Retinal pigment epithelial cell (primary cell): ENCODE measurements at regions not wholly inside any gene's neighbourhood (a gene's known extent, or its start where the extent isn't known, plus 50 kb on each side); places are given as distances from the start of the nearest gene placed in this dataset.

Experiments
- DNase-seq: peaks from one replicate; pipeline ENCODE4 v3.0.0-alpha.2; 2010; ENCODE audit warnings: low read depth
- H3K4me3 ChIP-seq: 2 replicates; pipeline ENCODE4 v1.5.1; 2011; ENCODE audit warnings: mild to moderate bottlenecking, low read length, control low read depth, moderate library complexity
- TF ChIP-seq, protein P1 (sequence below): conservative IDR thresholded peaks from 2 replicates; pipeline ENCODE4 v1.5.1; 2011; ENCODE audit warnings: low read depth, low read length, control low read depth, inconsistent platforms

DNA sequence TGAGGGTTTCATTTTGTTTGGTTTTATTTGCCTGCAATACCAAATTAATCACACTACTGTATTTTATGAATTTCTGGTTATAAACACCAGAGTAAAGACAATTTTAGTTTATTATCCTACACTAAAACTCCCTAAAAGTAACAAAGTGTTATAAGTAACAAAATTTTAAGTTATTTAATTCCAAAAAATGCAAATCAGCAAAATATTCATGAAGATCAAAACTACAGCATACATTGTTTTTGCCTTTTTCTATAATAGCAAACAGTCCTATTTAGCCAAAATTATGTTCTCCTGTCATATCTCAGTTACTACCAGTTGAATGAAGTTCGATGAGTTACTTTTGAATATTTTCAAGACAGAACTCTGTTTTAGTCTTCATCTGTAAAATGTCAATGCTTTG is 132.7 kb upstream of the CYLC2 start:
- TF ChIP-seq, protein P1, sequence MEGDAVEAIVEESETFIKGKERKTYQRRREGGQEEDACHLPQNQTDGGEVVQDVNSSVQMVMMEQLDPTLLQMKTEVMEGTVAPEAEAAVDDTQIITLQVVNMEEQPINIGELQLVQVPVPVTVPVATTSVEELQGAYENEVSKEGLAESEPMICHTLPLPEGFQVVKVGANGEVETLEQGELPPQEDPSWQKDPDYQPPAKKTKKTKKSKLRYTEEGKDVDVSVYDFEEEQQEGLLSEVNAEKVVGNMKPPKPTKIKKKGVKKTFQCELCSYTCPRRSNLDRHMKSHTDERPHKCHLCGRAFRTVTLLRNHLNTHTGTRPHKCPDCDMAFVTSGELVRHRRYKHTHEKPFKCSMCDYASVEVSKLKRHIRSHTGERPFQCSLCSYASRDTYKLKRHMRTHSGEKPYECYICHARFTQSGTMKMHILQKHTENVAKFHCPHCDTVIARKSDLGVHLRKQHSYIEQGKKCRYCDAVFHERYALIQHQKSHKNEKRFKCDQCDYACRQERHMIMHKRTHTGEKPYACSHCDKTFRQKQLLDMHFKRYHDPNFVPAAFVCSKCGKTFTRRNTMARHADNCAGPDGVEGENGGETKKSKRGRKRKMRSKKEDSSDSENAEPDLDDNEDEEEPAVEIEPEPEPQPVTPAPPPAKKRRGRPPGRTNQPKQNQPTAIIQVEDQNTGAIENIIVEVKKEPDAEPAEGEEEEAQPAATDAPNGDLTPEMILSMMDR, result no peak
- no peak for DNase-seq
- no peak overlapping the region for H3K4me3 ChIP-seq

DNA sequence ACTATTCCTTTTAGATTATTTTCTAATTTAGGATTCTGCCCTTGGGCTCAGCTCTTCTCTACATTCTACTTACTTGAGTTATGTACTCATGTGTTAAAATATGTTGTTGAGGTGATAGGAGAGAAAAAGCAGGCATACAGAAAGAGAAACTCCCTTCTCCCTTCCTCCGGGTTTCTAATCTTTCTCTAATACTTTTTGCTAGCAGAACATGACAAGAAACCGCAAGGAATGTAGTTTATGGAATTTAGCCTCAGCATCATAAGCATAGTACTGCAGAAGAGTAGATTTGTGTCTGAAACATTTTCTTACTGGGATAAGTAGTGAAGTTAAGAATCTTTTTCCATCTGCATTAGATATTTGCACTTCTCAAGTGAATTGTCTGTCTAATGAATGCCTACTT is 139.5 kb upstream of the CYLC2 start:
- DNase-seq, result no peak
- TF ChIP-seq, protein P1, result no peak
- H3K4me3 ChIP-seq, result no peak overlapping the region

DNA sequence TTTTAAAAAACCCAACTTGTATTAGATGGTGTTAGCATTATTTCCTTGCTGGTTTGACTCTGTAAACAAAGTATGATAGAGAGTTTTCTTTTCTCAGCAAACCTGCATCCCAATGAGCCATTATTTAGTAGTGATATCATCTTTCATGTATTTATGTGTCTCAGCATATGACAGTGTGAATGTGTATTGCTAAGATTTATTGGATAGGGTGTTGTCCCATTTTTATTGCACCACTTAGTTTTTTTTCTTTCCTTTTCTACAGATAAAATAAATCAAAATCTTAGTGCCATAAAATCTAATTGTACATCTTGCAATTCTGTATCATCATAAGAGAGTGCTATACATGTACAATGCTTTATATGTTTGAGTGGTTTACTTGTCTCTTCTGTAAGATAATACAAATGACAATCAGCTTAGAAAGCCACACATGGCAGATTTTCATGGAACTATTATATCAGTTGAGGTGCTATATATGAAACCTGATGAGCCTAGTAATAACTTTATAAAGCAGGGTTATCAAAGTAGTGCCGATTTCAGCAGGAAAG is 149.2 kb upstream of the CYLC2 start:
- no peak overlapping the region for H3K4me3 ChIP-seq
- no peak for DNase-seq
- TF ChIP-seq, protein P1, result no peak

DNA sequence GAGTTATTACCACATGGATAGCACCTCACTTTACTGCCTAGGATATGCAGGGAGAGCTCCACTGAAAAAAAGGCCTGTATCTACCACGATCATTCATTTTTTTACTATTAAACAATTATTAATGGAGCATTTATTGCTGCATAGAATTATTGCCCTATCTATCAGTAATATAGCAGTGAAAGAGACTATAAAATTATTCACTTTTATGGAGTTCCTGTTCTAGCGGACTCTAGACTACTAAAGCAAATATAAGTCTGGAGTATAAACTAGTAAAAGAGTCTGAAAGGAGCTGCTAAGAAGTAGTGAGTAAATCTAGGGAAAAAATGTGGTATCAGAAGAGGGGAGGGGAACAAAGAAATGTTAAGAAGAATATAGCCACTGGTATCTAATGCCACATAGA is 150.4 kb upstream of the CYLC2 start:
- DNase-seq, result no peak
- TF ChIP-seq, protein P1, result no peak
- H3K4me3 ChIP-seq, result no peak overlapping the region

DNA sequence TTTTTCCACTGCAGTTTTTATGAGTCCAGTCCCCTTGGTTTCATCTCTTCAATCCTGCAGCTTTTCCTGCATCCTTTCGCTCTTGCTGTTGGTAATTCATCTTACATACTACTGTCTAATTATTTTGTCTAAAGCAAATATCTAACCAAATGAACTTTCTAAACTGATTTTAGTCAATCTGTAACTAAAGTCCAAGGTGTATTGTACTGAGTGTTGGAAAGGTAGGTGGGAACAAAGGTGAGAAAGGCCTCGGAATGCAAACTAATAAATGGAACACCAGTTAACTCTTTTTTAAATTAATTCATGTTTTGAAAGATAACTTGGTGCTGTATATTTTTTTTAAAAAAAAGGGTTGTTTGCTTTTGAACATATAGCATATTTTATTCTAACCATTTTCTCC is 152.7 kb upstream of the CYLC2 start:
- H3K4me3 ChIP-seq, result no peak overlapping the region
- no peak for DNase-seq
- TF ChIP-seq, protein P1, result no peak

DNA sequence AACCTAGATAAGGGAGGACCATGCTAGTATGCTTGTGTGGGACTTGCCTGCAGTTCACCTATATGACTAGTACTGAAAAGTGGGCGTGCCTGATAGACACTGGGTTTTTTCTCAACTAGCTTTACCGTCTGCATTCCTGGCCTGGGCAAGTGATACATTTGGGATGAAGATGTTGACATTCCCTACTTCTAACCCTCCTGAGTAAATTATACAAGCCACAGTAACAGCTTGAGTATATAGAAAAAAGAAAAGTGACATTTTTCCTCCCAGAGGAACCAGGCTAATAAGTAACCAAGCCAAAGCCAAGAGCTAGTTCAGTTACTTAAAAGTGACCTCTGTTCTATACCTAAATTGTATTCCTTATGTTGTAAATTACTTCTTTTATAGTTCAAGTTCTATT is 153.8 kb upstream of the CYLC2 start:
- TF ChIP-seq, protein P1, result no peak
- no peak for DNase-seq
- H3K4me3 ChIP-seq, result no peak overlapping the region

DNA sequence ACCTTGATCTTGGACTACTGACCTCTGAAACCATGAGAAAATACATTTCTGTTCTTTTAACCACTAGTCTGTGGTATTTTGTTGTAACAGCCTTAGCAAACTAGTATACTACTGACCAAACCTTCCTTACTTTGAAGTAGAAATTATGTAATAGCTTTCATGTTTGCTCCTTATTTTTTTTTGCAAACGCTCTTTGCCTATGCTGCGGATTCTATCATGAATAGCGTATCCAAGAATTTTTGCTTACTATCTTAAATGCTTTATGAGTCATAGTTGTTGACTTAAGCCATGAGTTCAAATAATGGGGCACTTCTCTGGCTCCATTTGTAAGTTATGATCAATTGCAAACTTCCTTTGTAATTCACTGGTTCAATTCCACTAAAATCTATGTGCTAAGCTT is 154.8 kb upstream of the CYLC2 start:
- TF ChIP-seq, protein P1, result no peak
- DNase-seq, result no peak
- no peak overlapping the region for H3K4me3 ChIP-seq
